ENCODE measurements at regions not wholly inside any gene's neighbourhood (a gene's known extent, or its start where the extent isn't known, plus 50 kb on each side); places are given as distances from the start of the nearest gene placed in this dataset.

GRCh38 chr12:62082448-62082847, 177.8 kb upstream of the USP15 start:
- no peaks in the 10 kb centered on the region for H3K27me3 ChIP-seq (ENCODE audit: low read length)
- H3K27ac ChIP-seq (ENCODE audit: low read depth, low read length) = no peak overlapping the region
- H3K9me2 ChIP-seq (replicated peaks; ENCODE audit: insufficient read depth, low read length) = no peaks in the 10 kb centered on the region
- H3K4me2 ChIP-seq (ENCODE audit: low read depth, low read length, poor library complexity, severe bottlenecking) = no peak overlapping the region
- TF ChIP-seq CTCF (IDR thresholded peaks at IDR 0.05; ENCODE audit: insufficient read depth, low read length, poor library complexity, severe bottlenecking) (no peak), EZH2phosphoT487 (conservative IDR thresholded peaks at IDR 0.05; ENCODE audit: low read length) (no peak)
- no peaks in the 10 kb centered on the region for H3K79me2 ChIP-seq (ENCODE audit: insufficient read depth, low read length)
- no peaks in the 10 kb centered on the region for H3K36me3 ChIP-seq (ENCODE audit: low read length)
- no peaks in the 10 kb centered on the region for H3K9me3 ChIP-seq (ENCODE audit: insufficient read depth, low read length)
- H3K4me3 ChIP-seq (ENCODE audit: insufficient read depth, low read length, poor library complexity, severe bottlenecking) = no peak overlapping the region
- no peaks in the 10 kb centered on the region for H4K20me1 ChIP-seq (ENCODE audit: low read depth, low read length)
- H3F3A ChIP-seq (ENCODE audit: insufficient read depth) = no peaks in the 10 kb centered on the region
- H3K9ac ChIP-seq (ENCODE audit: low read length) = no peak overlapping the region
- H2AFZ ChIP-seq (ENCODE audit: low read depth, low read length, severe bottlenecking) = no peak overlapping the region

GRCh38 chr12:62098132-62098531, 162.1 kb upstream of the USP15 start:
- Histone ChIP-seq H3K27ac (ENCODE audit: low read depth, low read length) (no peak overlapping the region), H3K9me3 (ENCODE audit: insufficient read depth, low read length) (no peaks in the 10 kb centered on the region), H3K27me3 (ENCODE audit: low read length) (no peaks in the 10 kb centered on the region), H3K9me2 (replicated peaks; ENCODE audit: insufficient read depth, low read length) (no peaks in the 10 kb centered on the region), H3K36me3 (ENCODE audit: low read length) (no peaks in the 10 kb centered on the region), H3K4me3 (ENCODE audit: insufficient read depth, low read length, poor library complexity, severe bottlenecking) (no peak overlapping the region), H3K79me2 (ENCODE audit: insufficient read depth, low read length) (no peaks in the 10 kb centered on the region), H3F3A (ENCODE audit: insufficient read depth) (no peaks in the 10 kb centered on the region), H3K4me2 (ENCODE audit: low read depth, low read length, poor library complexity, severe bottlenecking) (no peak overlapping the region), H2AFZ (ENCODE audit: low read depth, low read length, severe bottlenecking) (no peak overlapping the region), H3K9ac (ENCODE audit: low read length) (no peak overlapping the region), H4K20me1 (ENCODE audit: low read depth, low read length) (no peaks in the 10 kb centered on the region)
- TF ChIP-seq CTCF (IDR thresholded peaks at IDR 0.05; ENCODE audit: insufficient read depth, low read length, poor library complexity, severe bottlenecking) (no peak), EZH2phosphoT487 (conservative IDR thresholded peaks at IDR 0.05; ENCODE audit: low read length) (no peak)

GRCh38 chr12:62103748-62104147, 156.5 kb upstream of the USP15 start:
- Histone ChIP-seq H3K9me3 (ENCODE audit: insufficient read depth, low read length) (no peaks in the 10 kb centered on the region), H3K27ac (ENCODE audit: low read depth, low read length) (no peak overlapping the region), H3K9me2 (replicated peaks; ENCODE audit: insufficient read depth, low read length) (no peaks in the 10 kb centered on the region), H3K9ac (ENCODE audit: low read length) (no peak overlapping the region), H3K4me2 (ENCODE audit: low read depth, low read length, poor library complexity, severe bottlenecking) (no peak overlapping the region), H3F3A (ENCODE audit: insufficient read depth) (no peaks in the 10 kb centered on the region), H3K4me3 (ENCODE audit: insufficient read depth, low read length, poor library complexity, severe bottlenecking) (no peak overlapping the region), H4K20me1 (ENCODE audit: low read depth, low read length) (no peaks in the 10 kb centered on the region), H3K79me2 (ENCODE audit: insufficient read depth, low read length) (no peaks in the 10 kb centered on the region), H2AFZ (ENCODE audit: low read depth, low read length, severe bottlenecking) (no peak overlapping the region), H3K36me3 (ENCODE audit: low read length) (no peaks in the 10 kb centered on the region), H3K27me3 (ENCODE audit: low read length) (no peaks in the 10 kb centered on the region)
- no peak for TF ChIP-seq EZH2phosphoT487 (conservative IDR thresholded peaks at IDR 0.05; ENCODE audit: low read length)
- no peak for TF ChIP-seq CTCF (IDR thresholded peaks at IDR 0.05; ENCODE audit: insufficient read depth, low read length, poor library complexity, severe bottlenecking)
